Mesenchymal stem cell (in vitro differentiated cells and primary cell): ENCODE measurements at regions not wholly inside any gene's neighbourhood (a gene's known extent, or its start where the extent isn't known, plus 50 kb on each side); places are given as distances from the start of the nearest gene placed in this dataset.

ENCODE experiments used
- DNase-seq: peaks from one replicate; pipeline ENCODE4 v3.0.0-alpha.2; 2013
- H2AFZ ChIP-seq: one replicate; pipeline ENCODE4 v1.6.1; 2013; ENCODE audit warnings: low read depth, mild to moderate bottlenecking, control low read depth, inconsistent platforms, low read length, moderate library complexity
- H2AK5ac ChIP-seq: 2 replicates; pipeline ENCODE4 v1.6.1; 2013; ENCODE audit warnings: low read length, moderate library complexity, mild to moderate bottlenecking, inconsistent platforms; ENCODE audit not compliant: severe bottlenecking
- H2BK120ac ChIP-seq: one replicate; pipeline ENCODE4 v1.6.1; 2013; ENCODE audit warnings: low read depth, mild to moderate bottlenecking, inconsistent platforms, low read length, moderate library complexity
- H2BK12ac ChIP-seq, 2 experiments: one replicate each; pipeline ENCODE4 v1.6.1; 2013; ENCODE audit warnings: inconsistent platforms in 2 of 2, low read length in 2 of 2, mild to moderate bottlenecking in 2 of 2, moderate library complexity in 2 of 2, control low read depth in 1 of 2
- H2BK15ac ChIP-seq: one replicate; pipeline ENCODE4 v1.6.1; 2013; ENCODE audit warnings: mild to moderate bottlenecking, low read depth, inconsistent platforms; ENCODE audit not compliant: poor library complexity, severe bottlenecking
- H2BK5ac ChIP-seq: 2 replicates; pipeline ENCODE4 v1.6.1; 2013; ENCODE audit warnings: low read depth, mild to moderate bottlenecking, low read length, control low read depth, inconsistent platforms; ENCODE audit not compliant: poor library complexity, severe bottlenecking
- H3K14ac ChIP-seq, 2 experiments: one replicate each; pipeline ENCODE4 v1.6.1; 2013; ENCODE audit warnings: inconsistent platforms in 2 of 2, low read length in 2 of 2, control low read depth in 1 of 2, mild to moderate bottlenecking in 1 of 2, moderate library complexity in 1 of 2
- H3K18ac ChIP-seq, 2 experiments: one replicate each; pipeline ENCODE4 v1.6.1; 2013; ENCODE audit warnings: inconsistent platforms in 2 of 2, low read length in 2 of 2, control low read depth in 1 of 2, low read depth in 1 of 2, mild to moderate bottlenecking in 1 of 2
- H3K23ac ChIP-seq, 2 experiments: one replicate each; pipeline ENCODE4 v1.6.1; 2013; ENCODE audit warnings: inconsistent platforms in 2 of 2, low read length in 2 of 2, mild to moderate bottlenecking in 2 of 2, moderate library complexity in 2 of 2, control low read depth in 1 of 2
- H3K27ac ChIP-seq: 2 replicates; pipeline ENCODE4 v1.5.1; 2013; ENCODE audit warnings: mild to moderate bottlenecking, moderate library complexity, low read length, control low read depth, inconsistent platforms; ENCODE audit not compliant: poor library complexity, severe bottlenecking
- H3K27me3 ChIP-seq, 2 experiments: 2 replicates each; pipeline versions ENCODE4 v1.6.1 to v1.7.0; 2013; ENCODE audit warnings: low read length in 2 of 2, mild to moderate bottlenecking in 2 of 2, moderate library complexity in 2 of 2, control low read depth in 1 of 2, inconsistent platforms in 1 of 2; ENCODE audit not compliant: control insufficient read depth in 1 of 2, insufficient read depth in 1 of 2
- H3K36me3 ChIP-seq, 2 experiments: 2 replicates each; pipeline versions ENCODE4 v1.6.1 to v1.7.0; 2013; ENCODE audit warnings: low read length in 2 of 2, control low read depth in 1 of 2, inconsistent platforms in 1 of 2, low read depth in 1 of 2, mild to moderate bottlenecking in 1 of 2; ENCODE audit not compliant: insufficient read depth in 2 of 2, control insufficient read depth in 1 of 2
- H3K4ac ChIP-seq, 2 experiments: one replicate each; pipeline ENCODE4 v1.6.1; 2013; ENCODE audit warnings: inconsistent platforms in 2 of 2, low read length in 2 of 2, mild to moderate bottlenecking in 2 of 2, moderate library complexity in 2 of 2, control low read depth in 1 of 2, low read depth in 1 of 2
- H3K4me1 ChIP-seq: 2 replicates; pipeline ENCODE4 v1.6.1; 2013; ENCODE audit warnings: low read depth, low read length, control low read depth; ENCODE audit not compliant: control insufficient read depth, insufficient read depth
- H3K4me2 ChIP-seq: 2 replicates; pipeline ENCODE4 v1.6.1; 2013; ENCODE audit warnings: low read length, mild to moderate bottlenecking, inconsistent platforms; ENCODE audit not compliant: poor library complexity, severe bottlenecking
- H3K4me3 ChIP-seq, 2 experiments: 2 replicates each; pipeline versions ENCODE4 v1.5.1 to v1.7.0; 2013; ENCODE audit warnings: low read length in 2 of 2, mild to moderate bottlenecking in 2 of 2, control low read depth in 1 of 2, low read depth in 1 of 2; ENCODE audit not compliant: insufficient read depth in 1 of 2
- H3K79me1 ChIP-seq: replicated peaks from 2 replicates; pipeline ENCODE4 v1.6.1; 2013; ENCODE audit warnings: mild to moderate bottlenecking, control low read depth, low read length, inconsistent platforms; ENCODE audit not compliant: poor library complexity, severe bottlenecking
- H3K9ac ChIP-seq: 2 replicates; pipeline ENCODE4 v1.7.0; 2013; ENCODE audit warnings: mild to moderate bottlenecking, low read length, moderate library complexity
- H3K9me3 ChIP-seq: 2 replicates; pipeline ENCODE4 v1.7.0; 2013; ENCODE audit warnings: mild to moderate bottlenecking, low read length; ENCODE audit not compliant: control insufficient read depth
- H4K8ac ChIP-seq: one replicate; pipeline ENCODE4 v1.6.1; 2013; ENCODE audit warnings: inconsistent platforms, mild to moderate bottlenecking, low read length, moderate library complexity
- H4K91ac ChIP-seq: one replicate; pipeline ENCODE4 v1.6.1; 2013; ENCODE audit warnings: mild to moderate bottlenecking, low read length, inconsistent platforms
- WGBS: methylation state at CpG from one replicate; pipeline ENCODE4 v1.1.7; 2013; ENCODE audit warnings: mixed read lengths; 5-methylcytosine and 5-hydroxymethylcytosine counted together

- Histone ChIP-seq H3K4me2 (no peak overlapping the region), H4K8ac (no peak overlapping the region), H2BK5ac (no peak overlapping the region), H2BK120ac (no peak overlapping the region), H3K4ac (no peak overlapping the region), H3K18ac (no peak overlapping the region), H3K14ac (no peak overlapping the region), H3K36me3 (no peaks in the 10 kb centered on the region), H3K27me3 (no peaks in the 10 kb centered on the region), H3K9me3 (no peaks in the 10 kb centered on the region), H3K79me1 (no peaks in the 10 kb centered on the region), H3K23ac (no peak overlapping the region), H3K9ac (no peak overlapping the region), H2AFZ (no peak overlapping the region), H2BK12ac (no peak overlapping the region), H3K4me1 (no peaks in the 10 kb centered on the region), H2AK5ac (no peak overlapping the region), H2BK15ac (no peak overlapping the region), H3K27ac (no peak overlapping the region), H3K4me3 (no peak overlapping the region), H4K91ac (no peak overlapping the region)
- no peak for DNase-seq
- WGBS = no CpG with 5 or more reads among the region's 2 CpGs
Observed at GRCh38 chr4:187679450-187679849, 316.1 kb upstream of the ZFP42 start.

- no peak overlapping the region for H3K23ac ChIP-seq
- H3K4me3 ChIP-seq = no peak overlapping the region
- no peak overlapping the region for H3K4ac ChIP-seq
- H3K4me2 ChIP-seq = no peak overlapping the region
- no peak overlapping the region for H2AK5ac ChIP-seq
- no peak overlapping the region for H2AFZ ChIP-seq
- peaks cover 2% of the 10 kb centered on the region for H3K4me1 ChIP-seq
- H2BK5ac ChIP-seq = no peak overlapping the region
- no peak overlapping the region for H2BK120ac ChIP-seq
- no peaks in the 10 kb centered on the region for H3K9me3 ChIP-seq
- no peaks in the 10 kb centered on the region for H3K36me3 ChIP-seq
- 61% methylated on average over 6 of the region's 6 CpGs for WGBS
- H4K91ac ChIP-seq = no peak overlapping the region
- H3K9ac ChIP-seq = no peak overlapping the region
- no peak overlapping the region for H3K14ac ChIP-seq
- H2BK15ac ChIP-seq = no peak overlapping the region
- peak overlapping the region; percentile 67 for H4K8ac ChIP-seq
- H2BK12ac ChIP-seq = no peak overlapping the region
- no peak for DNase-seq
- no peak overlapping the region for H3K27ac ChIP-seq
- H3K79me1 ChIP-seq = no peaks in the 10 kb centered on the region
- no peaks in the 10 kb centered on the region for H3K27me3 ChIP-seq
- no peak overlapping the region for H3K18ac ChIP-seq
Observed at GRCh38 chr4:187685247-187685646, 310.3 kb upstream of the ZFP42 start.

GRCh38 chr4:187687697-187688096 is 307.9 kb upstream of the ZFP42 start:
- Histone ChIP-seq H2BK120ac (no peak overlapping the region), H3K4me2 (no peak overlapping the region), H2AFZ (no peak overlapping the region), H3K4ac (no peak overlapping the region), H3K27ac (no peak overlapping the region), H3K36me3 (no peaks in the 10 kb centered on the region), H3K14ac (no peak overlapping the region), H3K23ac (no peak overlapping the region), H4K8ac (no peak overlapping the region), H3K27me3 (no peaks in the 10 kb centered on the region), H2BK5ac (no peak overlapping the region), H2BK12ac (no peak overlapping the region), H4K91ac (no peak overlapping the region), H3K9me3 (no peaks in the 10 kb centered on the region), H3K9ac (no peak overlapping the region), H2BK15ac (no peak overlapping the region), H3K4me3 (no peak overlapping the region), H2AK5ac (no peak overlapping the region), H3K18ac (no peak overlapping the region), H3K4me1 (peaks cover 2% of the 10 kb centered on the region), H3K79me1 (no peaks in the 10 kb centered on the region)
- peak; percentile 47 for DNase-seq
- no CpG with 5 or more reads among the region's 4 CpGs for WGBS

GRCh38 chr4:187692626-187693025 is 302.9 kb upstream of the ZFP42 start:
- Histone ChIP-seq H3K9ac (no peak overlapping the region), H3K23ac (no peak overlapping the region), H2AFZ (no peak overlapping the region), H3K4me1 (no peaks in the 10 kb centered on the region), H4K8ac (no peak overlapping the region), H3K36me3 (no peaks in the 10 kb centered on the region), H2AK5ac (no peak overlapping the region), H2BK5ac (no peak overlapping the region), H2BK12ac (no peak overlapping the region), H3K4me2 (no peak overlapping the region), H3K14ac (no peak overlapping the region), H3K4me3 (no peak overlapping the region), H3K27ac (no peak overlapping the region), H4K91ac (no peak overlapping the region), H3K27me3 (no peaks in the 10 kb centered on the region), H2BK15ac (no peak overlapping the region), H3K79me1 (no peaks in the 10 kb centered on the region), H3K4ac (no peak overlapping the region), H3K9me3 (peaks cover 3% of the 10 kb centered on the region), H3K18ac (no peak overlapping the region), H2BK120ac (no peak overlapping the region)
- 90% methylated on average over 3 of the region's 6 CpGs for WGBS
- DNase-seq = no peak
